K562 (cell line): ENCODE measurements at regions not wholly inside any gene's neighbourhood (a gene's known extent, or its start where the extent isn't known, plus 50 kb on each side); places are given as distances from the start of the nearest gene placed in this dataset.

ENCODE experiments used
- ATAC-seq: fragments of 200-7000 bp; cut with Tn5 transposase; 3 replicates; pipeline ENCODE4 v1.9.1; 2020; ENCODE audit warnings: moderate library complexity
- BruUV-seq: library from RNA; stranded (reverse); fragments of 400-500 nt; replicated peaks from 2 replicates; lab custom pipeline; 2021; lab: Mats Ljungman, UMichigan
- CTCF ChIA-PET: fragments of 300-600 bp; formaldehyde crosslinking; extraction: SDS; loops from one replicate; lab custom pipeline; 2021; ENCODE audit warnings: low intra/inter-chr PET ratio; lab: Yijun Ruan, JAX
- POLR2A ChIA-PET: fragments of 300-600, 350-650 bp; sonication (Branson Sonifier 250); formaldehyde crosslinking; extraction: SDS; loops from one replicate; lab custom pipeline; 2021; ENCODE audit warnings: antibody characterized with exemption, inconsistent platforms; lab: Yijun Ruan, JAX
- DNase-seq, 4 experiments: peaks; one replicate each; pipeline versions ENCODE4 v3.0.0 to v3.0.0-alpha.2; 2011 to 2018; ENCODE audit warnings: low spot score in 3 of 4, mixed read lengths in 3 of 4; ENCODE audit errors: extremely low read depth in 1 of 4
- FAIRE-seq: peaks from 2 replicates; lab custom pipeline; 2011; peaks lifted over from hg19 to GRCh38; lab: Jason Lieb, UNC
- H2AFZ ChIP-seq: 2 replicates; pipeline ENCODE4 v1.6.0; 2011; ENCODE audit warnings: low read depth, low read length, control low read depth, inconsistent platforms
- H3K27ac ChIP-seq: fragments of 200-600 bp; 3 replicates; pipeline ENCODE4 v1.8.0; 2011; ENCODE audit warnings: low read depth, mild to moderate bottlenecking, control low read depth, inconsistent platforms, low read length, moderate library complexity, mixed read lengths; ENCODE audit errors: extremely low read depth
- H3K27me3 ChIP-seq, 2 experiments: fragments of 300-600 bp in 1 of 2; 2 replicates in 1 of 2; 3 replicates in 1 of 2; pipeline versions ENCODE4 v1.6.0 to v1.8.0; 2011; ENCODE audit warnings: inconsistent platforms in 2 of 2, low read length in 2 of 2, mild to moderate bottlenecking in 1 of 2, mixed read lengths in 1 of 2, moderate library complexity in 1 of 2; ENCODE audit not compliant: control insufficient read depth in 2 of 2, insufficient read depth in 2 of 2
- H3K36me3 ChIP-seq: fragments of 300-600 bp; 3 replicates; pipeline ENCODE4 v1.8.0; 2011; ENCODE audit warnings: mild to moderate bottlenecking, low read length, inconsistent platforms; ENCODE audit not compliant: control insufficient read depth, insufficient read depth
- H3K4me1 ChIP-seq, 2 experiments: fragments of 200-600 bp in 1 of 2; replicated peaks in 1 of 2; 2 replicates in 1 of 2; 3 replicates in 1 of 2; pipeline versions ENCODE4 v1.5.1 to v1.8.0; 2011; ENCODE audit warnings: inconsistent platforms in 2 of 2, low read length in 2 of 2, mild to moderate bottlenecking in 1 of 2, mixed read lengths in 1 of 2, moderate library complexity in 1 of 2; ENCODE audit not compliant: control insufficient read depth in 2 of 2, insufficient read depth in 2 of 2
- H3K4me2 ChIP-seq: 2 replicates; pipeline ENCODE4 v1.6.1; 2011; ENCODE audit warnings: low read length, control low read depth, inconsistent platforms, mixed read lengths; ENCODE audit not compliant: insufficient read depth
- H3K4me3 ChIP-seq: fragments of 200-600 bp; sonication (generic), shearing (Covaris generic); 2 replicates; pipeline ENCODE4 v1.5.1; 2016; ENCODE audit warnings: control low read depth, inconsistent platforms
- H3K79me2 ChIP-seq: fragments of 200-600 bp; 3 replicates; pipeline ENCODE4 v1.8.0; 2011; ENCODE audit warnings: low read length, inconsistent platforms; ENCODE audit not compliant: control insufficient read depth, insufficient read depth
- H3K9ac ChIP-seq, 2 experiments: 2 replicates each; pipeline versions ENCODE4 v1.6.0 to v1.6.1; 2011; ENCODE audit warnings: low read depth in 2 of 2, low read length in 2 of 2, control low read depth in 1 of 2, inconsistent platforms in 1 of 2, mild to moderate bottlenecking in 1 of 2, mixed read lengths in 1 of 2; ENCODE audit not compliant: insufficient read depth in 1 of 2
- H3K9me1 ChIP-seq: one replicate; pipeline ENCODE4 v1.6.0; 2011; ENCODE audit warnings: inconsistent platforms, mild to moderate bottlenecking, low read length, moderate library complexity; ENCODE audit not compliant: control insufficient read depth, insufficient read depth
- H3K9me3 ChIP-seq: replicated peaks from 2 replicates; pipeline ENCODE4 v1.5.1; 2011; ENCODE audit warnings: low read depth, low read length, inconsistent platforms; ENCODE audit not compliant: control insufficient read depth, insufficient read depth
- H4K20me1 ChIP-seq: replicated peaks from 2 replicates; pipeline ENCODE4 v1.6.1; 2011; ENCODE audit warnings: low read length, inconsistent platforms, mixed read lengths; ENCODE audit not compliant: control insufficient read depth, insufficient read depth
- HMG20B ChIP-seq: fragments of 250-450 bp; sonication (Bioruptor Pico); IDR thresholded peaks from 2 replicates; pipeline ENCODE4 v1.5.0; 2021; ENCODE audit warnings: mild to moderate bottlenecking
- HNRNPUL1 ChIP-seq: fragments of 200-400 bp; formaldehyde crosslinking; IDR thresholded peaks from 2 replicates; pipeline ENCODE4 v1.6.1; 2017; ENCODE audit warnings: low read length
- RBBP5 ChIP-seq: fragments of 200-600 bp; sonication (generic); IDR thresholded peaks from 2 replicates; pipeline ENCODE4 v1.6.1; 2012; ENCODE audit warnings: borderline replicate concordance, mild to moderate bottlenecking, low read length, control low read depth, inconsistent platforms; ENCODE audit not compliant: insufficient read depth, poor library complexity, severe bottlenecking
- ZNF121 ChIP-seq: sonication (generic); formaldehyde crosslinking; conservative IDR thresholded peaks from 2 replicates; pipeline ENCODE4 v1.8.0; 2022; ENCODE audit warnings: missing genetic modification reagents
- WGBS: fragments of 100-300 bp; shearing (Covaris generic); methylation state at CpG from one replicate; pipeline ENCODE4 v1.1.6; 2016; ENCODE audit warnings: low coverage, mixed read lengths; ENCODE audit not compliant: insufficient coverage; ENCODE audit errors: missing lambda C conversion rate; 5-methylcytosine and 5-hydroxymethylcytosine counted together
- in situ Hi-C: fragments of 300-500 bp; cut with MboI; formaldehyde crosslinking; loops from 4 replicates; pipeline ENCODE4 v1.15.0; 2018; ENCODE audit warnings: inconsistent platforms, mixed read lengths
- intact Hi-C: fragments of 100-400 bp; cut with micrococcal nuclease; formaldehyde crosslinking; loops from 2 replicates; pipeline ENCODE4 v1.14.2; 2022
- TF ChIP-seq, protein P1 (sequence below): sonication (generic); formaldehyde crosslinking; IDR thresholded peaks from 2 replicates; pipeline ENCODE4 v1.8.1; 2023; ENCODE audit warnings: mild to moderate bottlenecking, missing genetic modification reagents

DNA sequence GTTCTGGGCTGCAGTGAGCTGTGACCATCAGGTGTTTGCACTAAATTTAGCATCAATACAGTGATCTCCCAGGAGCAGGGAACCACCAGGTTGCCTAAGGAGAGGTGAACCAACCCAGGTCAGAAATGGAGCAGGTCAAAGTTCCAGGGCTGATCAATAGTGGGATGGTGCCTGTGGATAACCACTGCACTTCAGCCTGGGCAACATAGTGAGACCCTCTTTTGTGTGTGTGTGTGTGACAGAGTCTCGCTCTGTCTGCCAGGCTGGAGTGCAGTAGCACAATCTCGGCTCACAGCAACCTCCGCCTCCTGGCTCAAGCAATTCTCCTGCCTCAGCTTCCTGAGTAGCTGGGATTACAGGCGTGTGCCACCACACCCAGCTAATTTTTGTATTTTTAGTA is 163.7 kb upstream of the SERTAD2 start:
- peaks cover 6 to 35% of the 10 kb centered on the region in 2 experiments; a peak in 4 of 5 replicates for H3K4me1 ChIP-seq
- WGBS, result 76% methylated on average over 3 of the region's 4 CpGs
- POLR2A ChIA-PET, result no interaction called here
- FAIRE-seq (no peak), DNase-seq (no peak), ATAC-seq (no peak)
- no peaks in the 10 kb centered on the region for H3K9me1 ChIP-seq
- no peaks in the 10 kb centered on the region for H3K9me3 ChIP-seq
- CTCF ChIA-PET, result no interaction called here
- peak; percentile 29; the same call in 1 of the 2 replicates for TF ChIP-seq ZNF121
- TF ChIP-seq, protein P1, sequence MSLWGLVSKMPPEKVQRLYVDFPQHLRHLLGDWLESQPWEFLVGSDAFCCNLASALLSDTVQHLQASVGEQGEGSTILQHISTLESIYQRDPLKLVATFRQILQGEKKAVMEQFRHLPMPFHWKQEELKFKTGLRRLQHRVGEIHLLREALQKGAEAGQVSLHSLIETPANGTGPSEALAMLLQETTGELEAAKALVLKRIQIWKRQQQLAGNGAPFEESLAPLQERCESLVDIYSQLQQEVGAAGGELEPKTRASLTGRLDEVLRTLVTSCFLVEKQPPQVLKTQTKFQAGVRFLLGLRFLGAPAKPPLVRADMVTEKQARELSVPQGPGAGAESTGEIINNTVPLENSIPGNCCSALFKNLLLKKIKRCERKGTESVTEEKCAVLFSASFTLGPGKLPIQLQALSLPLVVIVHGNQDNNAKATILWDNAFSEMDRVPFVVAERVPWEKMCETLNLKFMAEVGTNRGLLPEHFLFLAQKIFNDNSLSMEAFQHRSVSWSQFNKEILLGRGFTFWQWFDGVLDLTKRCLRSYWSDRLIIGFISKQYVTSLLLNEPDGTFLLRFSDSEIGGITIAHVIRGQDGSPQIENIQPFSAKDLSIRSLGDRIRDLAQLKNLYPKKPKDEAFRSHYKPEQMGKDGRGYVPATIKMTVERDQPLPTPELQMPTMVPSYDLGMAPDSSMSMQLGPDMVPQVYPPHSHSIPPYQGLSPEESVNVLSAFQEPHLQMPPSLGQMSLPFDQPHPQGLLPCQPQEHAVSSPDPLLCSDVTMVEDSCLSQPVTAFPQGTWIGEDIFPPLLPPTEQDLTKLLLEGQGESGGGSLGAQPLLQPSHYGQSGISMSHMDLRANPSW (CRISPR knock-in tag), result no peak
- TF ChIP-seq HMG20B (CRISPR knock-in tag), result no peak
- TF ChIP-seq RBBP5, result no peak
- TF ChIP-seq HNRNPUL1, result no peak
- H3K27me3 ChIP-seq, result no peaks in the 10 kb centered on the region
- H3K4me3 ChIP-seq, result no peak overlapping the region
- no TSS peak for BruUV-seq
- no peak overlapping the region for H3K27ac ChIP-seq
- H3K4me2 ChIP-seq, result no peak overlapping the region
- in situ Hi-C loops, result no loop called here
- no peaks in the 10 kb centered on the region for H4K20me1 ChIP-seq
- no peak overlapping the region for H3K9ac ChIP-seq
- H3K79me2 ChIP-seq, result no peaks in the 10 kb centered on the region
- H3K36me3 ChIP-seq, result no peaks in the 10 kb centered on the region
- intact Hi-C loops, result no loop called here
- no peak overlapping the region for H2AFZ ChIP-seq
